ENCODE measurements at regions not wholly inside any gene's neighbourhood (a gene's known extent, or its start where the extent isn't known, plus 50 kb on each side); places are given as distances from the start of the nearest gene placed in this dataset.

- Histone ChIP-seq H3K79me2 (ENCODE audit: insufficient read depth, low read length) (no peaks in the 10 kb centered on the region), H3K9me2 (replicated peaks; ENCODE audit: insufficient read depth, low read length) (no peaks in the 10 kb centered on the region), H3K27me3 (ENCODE audit: low read length) (no peaks in the 10 kb centered on the region), H2AFZ (ENCODE audit: low read depth, low read length, severe bottlenecking) (no peak overlapping the region), H3F3A (ENCODE audit: insufficient read depth) (no peaks in the 10 kb centered on the region), H3K27ac (ENCODE audit: low read depth, low read length) (no peak overlapping the region), H3K9ac (ENCODE audit: low read length) (no peak overlapping the region), H3K9me3 (ENCODE audit: insufficient read depth, low read length) (no peaks in the 10 kb centered on the region), H3K36me3 (ENCODE audit: low read length) (no peaks in the 10 kb centered on the region), H4K20me1 (ENCODE audit: low read depth, low read length) (no peaks in the 10 kb centered on the region), H3K4me3 (ENCODE audit: insufficient read depth, low read length, poor library complexity, severe bottlenecking) (no peak overlapping the region), H3K4me2 (ENCODE audit: low read depth, low read length, poor library complexity, severe bottlenecking) (no peak overlapping the region)
- TF ChIP-seq EZH2phosphoT487 (conservative IDR thresholded peaks at IDR 0.05; ENCODE audit: low read length) (no peak), CTCF (IDR thresholded peaks at IDR 0.05; ENCODE audit: insufficient read depth, low read length, poor library complexity, severe bottlenecking) (no peak)
Observed at GRCh38 chr2:58866527-58866926, 625.4 kb upstream of the FANCL start.

GRCh38 chr2:58866040-58866439, 624.9 kb upstream of the FANCL start:
- Histone ChIP-seq H3K4me3 (ENCODE audit: insufficient read depth, low read length, poor library complexity, severe bottlenecking) (no peak overlapping the region), H3K36me3 (ENCODE audit: low read length) (no peaks in the 10 kb centered on the region), H3K9me2 (replicated peaks; ENCODE audit: insufficient read depth, low read length) (no peaks in the 10 kb centered on the region), H3K79me2 (ENCODE audit: insufficient read depth, low read length) (no peaks in the 10 kb centered on the region), H3K9ac (ENCODE audit: low read length) (no peak overlapping the region), H3F3A (ENCODE audit: insufficient read depth) (no peaks in the 10 kb centered on the region), H2AFZ (ENCODE audit: low read depth, low read length, severe bottlenecking) (no peak overlapping the region), H4K20me1 (ENCODE audit: low read depth, low read length) (no peaks in the 10 kb centered on the region), H3K27me3 (ENCODE audit: low read length) (no peaks in the 10 kb centered on the region), H3K9me3 (ENCODE audit: insufficient read depth, low read length) (no peaks in the 10 kb centered on the region), H3K27ac (ENCODE audit: low read depth, low read length) (no peak overlapping the region), H3K4me2 (ENCODE audit: low read depth, low read length, poor library complexity, severe bottlenecking) (no peak overlapping the region)
- TF ChIP-seq CTCF (IDR thresholded peaks at IDR 0.05; ENCODE audit: insufficient read depth, low read length, poor library complexity, severe bottlenecking) (no peak), EZH2phosphoT487 (conservative IDR thresholded peaks at IDR 0.05; ENCODE audit: low read length) (no peak)

- TF ChIP-seq CTCF (IDR thresholded peaks at IDR 0.05; ENCODE audit: insufficient read depth, low read length, poor library complexity, severe bottlenecking) = no peak
- no peak for TF ChIP-seq EZH2phosphoT487 (conservative IDR thresholded peaks at IDR 0.05; ENCODE audit: low read length)
- no peaks in the 10 kb centered on the region for H3K27me3 ChIP-seq (ENCODE audit: low read length)
- H4K20me1 ChIP-seq (ENCODE audit: low read depth, low read length) = no peaks in the 10 kb centered on the region
- no peaks in the 10 kb centered on the region for H3K36me3 ChIP-seq (ENCODE audit: low read length)
- no peak overlapping the region for H3K9ac ChIP-seq (ENCODE audit: low read length)
- H3K4me3 ChIP-seq (ENCODE audit: insufficient read depth, low read length, poor library complexity, severe bottlenecking) = no peak overlapping the region
- H3K27ac ChIP-seq (ENCODE audit: low read depth, low read length) = no peak overlapping the region
- no peak overlapping the region for H2AFZ ChIP-seq (ENCODE audit: low read depth, low read length, severe bottlenecking)
- H3F3A ChIP-seq (ENCODE audit: insufficient read depth) = no peaks in the 10 kb centered on the region
- no peaks in the 10 kb centered on the region for H3K79me2 ChIP-seq (ENCODE audit: insufficient read depth, low read length)
- H3K4me2 ChIP-seq (ENCODE audit: low read depth, low read length, poor library complexity, severe bottlenecking) = no peak overlapping the region
- no peaks in the 10 kb centered on the region for H3K9me3 ChIP-seq (ENCODE audit: insufficient read depth, low read length)
- H3K9me2 ChIP-seq (replicated peaks; ENCODE audit: insufficient read depth, low read length) = no peaks in the 10 kb centered on the region
Observed at GRCh38 chr2:58865436-58865835, 624.3 kb upstream of the FANCL start.

- H3K4me3 ChIP-seq (ENCODE audit: insufficient read depth, low read length, poor library complexity, severe bottlenecking) = no peak overlapping the region
- H3F3A ChIP-seq (ENCODE audit: insufficient read depth) = no peaks in the 10 kb centered on the region
- H3K79me2 ChIP-seq (ENCODE audit: insufficient read depth, low read length) = no peaks in the 10 kb centered on the region
- TF ChIP-seq EZH2phosphoT487 (conservative IDR thresholded peaks at IDR 0.05; ENCODE audit: low read length) = no peak
- TF ChIP-seq CTCF (IDR thresholded peaks at IDR 0.05; ENCODE audit: insufficient read depth, low read length, poor library complexity, severe bottlenecking) = no peak
- H3K9me2 ChIP-seq (replicated peaks; ENCODE audit: insufficient read depth, low read length) = no peaks in the 10 kb centered on the region
- no peaks in the 10 kb centered on the region for H3K27me3 ChIP-seq (ENCODE audit: low read length)
- no peaks in the 10 kb centered on the region for H3K9me3 ChIP-seq (ENCODE audit: insufficient read depth, low read length)
- H3K9ac ChIP-seq (ENCODE audit: low read length) = no peak overlapping the region
- H4K20me1 ChIP-seq (ENCODE audit: low read depth, low read length) = no peaks in the 10 kb centered on the region
- no peak overlapping the region for H3K4me2 ChIP-seq (ENCODE audit: low read depth, low read length, poor library complexity, severe bottlenecking)
- no peaks in the 10 kb centered on the region for H3K36me3 ChIP-seq (ENCODE audit: low read length)
- no peak overlapping the region for H2AFZ ChIP-seq (ENCODE audit: low read depth, low read length, severe bottlenecking)
- no peak overlapping the region for H3K27ac ChIP-seq (ENCODE audit: low read depth, low read length)
Observed at GRCh38 chr2:58862244-58862643, 621.1 kb upstream of the FANCL start.
